Nephron progenitor cell (in vitro differentiated cells): ENCODE measurements at regions not wholly inside any gene's neighbourhood (a gene's known extent, or its start where the extent isn't known, plus 50 kb on each side); places are given as distances from the start of the nearest gene placed in this dataset.
"Not testable (repeated sequence)": the region's sequence is repeated elsewhere in the genome, so short reads cannot be mapped to it uniquely, and the experiment has no call there.

Experiments
- DNase-seq: peaks from one replicate; pipeline ENCODE4 v3.0.0; 2021
- H3K27ac Mint-ChIP-seq: 2 replicates; pipeline ENCODE4 v1.8.0; 2021; ENCODE audit warnings: mild to moderate bottlenecking, moderate library complexity, mixed read lengths
- H3K27me3 Mint-ChIP-seq: 2 replicates; pipeline ENCODE4 v1.8.0; 2021; ENCODE audit warnings: mild to moderate bottlenecking, low read depth, mixed read lengths; ENCODE audit not compliant: poor library complexity
- H3K36me3 Mint-ChIP-seq: 2 replicates; pipeline ENCODE4 v1.8.0; 2021; ENCODE audit warnings: low read depth, mixed read lengths
- H3K4me1 Mint-ChIP-seq: 2 replicates; pipeline ENCODE4 v1.8.0; 2021; ENCODE audit warnings: mixed read lengths
- H3K4me3 Mint-ChIP-seq: 2 replicates; pipeline ENCODE4 v1.8.0; 2021; ENCODE audit warnings: mild to moderate bottlenecking, moderate library complexity, mixed read lengths
- H3K9me3 Mint-ChIP-seq: 2 replicates; pipeline ENCODE4 v1.8.0; 2021; ENCODE audit warnings: mild to moderate bottlenecking, moderate library complexity, mixed read lengths
- CTCF ChIP-seq: fragments of 200-600 bp; sonication (generic); IDR thresholded peaks from 2 replicates; pipeline ENCODE4 v1.5.0; 2021; ENCODE audit warnings: antibody characterized with exemption

GRCh38 chr11:13782390-13783075, 114.1 kb downstream of the FAR1 start:
- no peak for TF ChIP-seq CTCF
- Mint-ChIP-seq H3K27ac (no peak overlapping the region), H3K27me3 (peaks cover 4% of the 10 kb centered on the region), H3K9me3 (no peaks in the 10 kb centered on the region), H3K36me3 (no peaks in the 10 kb centered on the region), H3K4me1 (peaks cover 35% of the 10 kb centered on the region), H3K4me3 (no peak overlapping the region)
- no peak for DNase-seq

- H3K4me3 Mint-ChIP-seq: no peak overlapping the region
- TF ChIP-seq CTCF: no peak
- DNase-seq: no peak
- no peaks in the 10 kb centered on the region for H3K9me3 Mint-ChIP-seq
- no peak overlapping the region for H3K27ac Mint-ChIP-seq
- H3K27me3 Mint-ChIP-seq: peaks cover 2% of the 10 kb centered on the region
- H3K36me3 Mint-ChIP-seq: no peaks in the 10 kb centered on the region
- peaks cover 18% of the 10 kb centered on the region for H3K4me1 Mint-ChIP-seq
Measured at GRCh38 chr11:13784441-13784840, 116.0 kb downstream of the FAR1 start.

GRCh38 chr11:13784855-13785254, 116.4 kb downstream of the FAR1 start:
- TF ChIP-seq CTCF: no peak
- no peak for DNase-seq
- H3K9me3 Mint-ChIP-seq: no peaks in the 10 kb centered on the region
- H3K27ac Mint-ChIP-seq: no peak overlapping the region
- H3K4me1 Mint-ChIP-seq: peaks cover 18% of the 10 kb centered on the region
- no peaks in the 10 kb centered on the region for H3K36me3 Mint-ChIP-seq
- no peaks in the 10 kb centered on the region for H3K27me3 Mint-ChIP-seq
- no peak overlapping the region for H3K4me3 Mint-ChIP-seq

GRCh38 chr11:13786688-13787087, 118.2 kb downstream of the FAR1 start:
- no peaks in the 10 kb centered on the region for H3K9me3 Mint-ChIP-seq
- H3K4me3 Mint-ChIP-seq: no peak overlapping the region
- no peak for DNase-seq
- H3K4me1 Mint-ChIP-seq: peaks cover 18% of the 10 kb centered on the region
- no peak for TF ChIP-seq CTCF
- peaks cover 4% of the 10 kb centered on the region for H3K27me3 Mint-ChIP-seq
- H3K36me3 Mint-ChIP-seq: no peaks in the 10 kb centered on the region
- H3K27ac Mint-ChIP-seq: no peak overlapping the region

- not testable (repeated sequence) for DNase-seq, H3K27ac Mint-ChIP-seq, H3K27me3 Mint-ChIP-seq, H3K36me3 Mint-ChIP-seq, H3K4me1 Mint-ChIP-seq, H3K4me3 Mint-ChIP-seq
- peaks cover 38% of the 10 kb centered on the region for H3K9me3 Mint-ChIP-seq
Measured at GRCh38 chr11:13797616-13798015, 129.1 kb downstream of the FAR1 start.

- no peaks in the 10 kb centered on the region for H3K4me1 Mint-ChIP-seq
- H3K27me3 Mint-ChIP-seq: peaks cover 4% of the 10 kb centered on the region
- no peak for DNase-seq
- H3K36me3 Mint-ChIP-seq: no peaks in the 10 kb centered on the region
- H3K27ac Mint-ChIP-seq: no peak overlapping the region
- H3K9me3 Mint-ChIP-seq: peaks cover 38% of the 10 kb centered on the region
- no peak for TF ChIP-seq CTCF
- no peak overlapping the region for H3K4me3 Mint-ChIP-seq
Measured at GRCh38 chr11:13800901-13801300, 132.4 kb downstream of the FAR1 start.
